Ectodermal cell (in vitro differentiated cells): ENCODE measurements at regions not wholly inside any gene's neighbourhood (a gene's known extent, or its start where the extent isn't known, plus 50 kb on each side); places are given as distances from the start of the nearest gene placed in this dataset.

ENCODE experiments used
- H3K27ac ChIP-seq: 2 replicates; pipeline ENCODE4 v1.7.0; 2013; ENCODE audit warnings: mild to moderate bottlenecking, low read depth, low read length; ENCODE audit not compliant: insufficient read depth, poor library complexity, severe bottlenecking
- H3K27me3 ChIP-seq: 2 replicates; pipeline ENCODE4 v1.7.0; 2013; ENCODE audit warnings: mild to moderate bottlenecking, low read length; ENCODE audit not compliant: insufficient read depth, control insufficient read depth, poor library complexity, severe bottlenecking
- H3K36me3 ChIP-seq: one replicate; pipeline ENCODE4 v1.7.0; 2013; ENCODE audit warnings: low read length; ENCODE audit not compliant: control insufficient read depth, insufficient read depth
- H3K4me1 ChIP-seq: one replicate; pipeline ENCODE4 v1.7.0; 2013; ENCODE audit warnings: low read length; ENCODE audit not compliant: control insufficient read depth, insufficient read depth
- H3K4me3 ChIP-seq: 2 replicates; pipeline ENCODE4 v1.7.0; 2013; ENCODE audit warnings: low read depth, low read length, control low read depth; ENCODE audit not compliant: insufficient read depth
- H3K9me3 ChIP-seq: 2 replicates; pipeline ENCODE4 v1.7.0; 2013; ENCODE audit warnings: mild to moderate bottlenecking, low read length, moderate library complexity; ENCODE audit not compliant: control insufficient read depth
- WGBS, 2 experiments: methylation state at CpG; one replicate each; pipeline ENCODE4 v1.1.7; 2013; ENCODE audit warnings: missing lambda C conversion rate in 2 of 2; 5-methylcytosine and 5-hydroxymethylcytosine counted together

DNA sequence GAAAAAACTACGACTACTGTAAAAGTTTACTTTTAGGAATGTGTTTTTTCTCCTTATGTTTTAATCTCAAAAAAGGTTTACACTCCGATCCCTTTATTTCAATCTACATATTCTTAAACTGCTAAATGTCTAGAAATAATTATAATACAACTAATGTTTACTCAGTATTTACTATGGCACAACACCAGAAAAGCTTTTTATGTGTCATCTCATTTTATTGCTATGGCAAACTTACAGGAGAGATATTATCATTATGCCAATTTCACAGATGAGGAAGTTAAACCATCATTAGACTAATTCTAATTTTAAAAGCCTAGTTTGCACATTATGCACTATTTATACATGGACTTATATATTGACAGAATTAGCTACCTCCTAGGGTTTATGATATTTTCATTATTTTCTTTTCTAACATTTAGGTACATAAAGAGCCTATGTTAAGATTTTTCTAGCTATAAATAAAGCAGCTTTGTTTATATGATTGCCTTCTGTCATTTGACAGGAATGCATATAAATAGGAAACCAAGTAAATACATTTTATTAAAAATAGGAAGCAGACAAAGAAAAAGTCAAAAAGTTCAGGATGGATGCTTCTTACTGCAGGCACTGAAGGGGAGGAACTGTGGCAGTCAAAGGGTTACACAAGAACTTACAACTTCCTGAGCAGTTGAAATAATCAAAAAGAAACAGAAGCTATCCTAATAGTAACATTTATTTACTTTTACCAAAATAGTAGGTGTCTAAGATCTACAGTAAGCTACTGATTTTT, 442.4 kb downstream of the LTN1 start:
- Histone ChIP-seq H3K4me3 (no peak overlapping the region), H3K27ac (no peak overlapping the region), H3K27me3 (no peaks in the 10 kb centered on the region), H3K4me1 (no peaks in the 10 kb centered on the region), H3K36me3 (no peaks in the 10 kb centered on the region), H3K9me3 (no peaks in the 10 kb centered on the region)
- 100% methylated on average over 1 of the region's 2 CpGs; no CpG with 5 or more reads in 1 of the 2 experiments for WGBS, 2 experiments

DNA sequence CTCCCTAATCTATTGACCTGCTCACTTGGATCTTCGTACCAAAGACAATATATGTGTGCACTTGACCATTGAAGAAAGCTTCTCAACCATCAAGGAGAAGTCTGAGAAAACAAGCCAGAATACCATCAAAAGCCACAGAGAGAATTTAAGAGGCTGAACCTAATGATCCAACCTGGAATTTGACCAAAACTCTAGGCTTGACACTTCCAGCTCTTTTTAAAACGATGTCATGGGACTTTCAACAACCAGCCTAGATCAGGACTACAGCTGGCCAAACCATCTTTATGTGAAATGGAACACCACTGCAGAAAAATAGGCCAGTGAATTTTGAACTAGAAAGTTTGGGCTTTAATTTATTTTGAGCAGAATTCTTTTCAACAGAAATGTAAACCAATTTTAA, 444.4 kb downstream of the LTN1 start:
- WGBS, 2 experiments = 85 to 93% methylated on average over 2 of the region's 2 CpGs
- Histone ChIP-seq H3K4me3 (no peak overlapping the region), H3K27ac (no peak overlapping the region), H3K9me3 (no peaks in the 10 kb centered on the region), H3K4me1 (no peaks in the 10 kb centered on the region), H3K27me3 (no peaks in the 10 kb centered on the region), H3K36me3 (no peaks in the 10 kb centered on the region)

DNA sequence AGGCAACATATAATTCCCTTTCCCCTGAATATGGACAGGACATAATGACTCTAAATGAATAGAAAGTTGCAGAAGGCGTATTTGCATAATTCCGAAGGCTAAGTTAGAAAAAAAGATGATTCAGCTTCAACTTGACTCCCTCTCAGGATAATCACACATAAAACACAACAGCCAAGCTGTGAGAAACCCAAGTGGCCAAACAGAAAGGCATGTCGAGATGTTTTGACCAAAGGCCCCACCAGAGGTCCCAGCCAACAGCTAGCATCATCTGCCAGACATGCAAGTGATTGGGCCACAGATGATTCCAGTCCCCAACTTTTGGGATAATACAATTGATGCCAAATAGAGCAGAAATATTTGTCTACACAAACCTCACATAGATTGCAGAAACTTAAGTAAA, 444.9 kb downstream of the LTN1 start:
- H3K27ac ChIP-seq = no peak overlapping the region
- no peak overlapping the region for H3K4me3 ChIP-seq
- H3K27me3 ChIP-seq = no peaks in the 10 kb centered on the region
- H3K9me3 ChIP-seq = no peaks in the 10 kb centered on the region
- no peaks in the 10 kb centered on the region for H3K4me1 ChIP-seq
- H3K36me3 ChIP-seq = no peaks in the 10 kb centered on the region
- 67 to 88% methylated on average over 2 to 3 of the region's 3 CpGs for WGBS, 2 experiments

DNA sequence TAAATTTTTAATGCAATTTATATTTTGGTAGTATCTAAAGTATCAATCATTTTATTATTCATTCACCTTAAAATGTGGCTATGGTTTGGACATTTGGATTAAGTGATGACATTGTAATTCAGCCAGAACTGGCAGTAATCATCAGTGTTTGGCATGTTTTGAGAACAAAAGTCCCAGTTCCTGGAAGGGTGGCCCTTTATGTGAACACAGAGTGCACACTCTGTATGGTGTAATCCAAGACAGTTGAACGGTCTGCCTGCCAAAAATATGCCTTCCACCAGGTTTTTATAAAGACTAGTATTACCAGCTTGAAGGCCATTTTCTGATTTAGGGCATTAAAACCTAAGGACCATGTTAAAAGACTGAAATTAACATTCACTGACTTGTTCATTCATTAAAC, 448.7 kb downstream of the LTN1 start:
- no peaks in the 10 kb centered on the region for H3K9me3 ChIP-seq
- H3K4me3 ChIP-seq = no peak overlapping the region
- WGBS, 2 experiments = 91 to 93% methylated on average over 1 of the region's 1 CpG
- no peaks in the 10 kb centered on the region for H3K4me1 ChIP-seq
- H3K27ac ChIP-seq = no peak overlapping the region
- H3K36me3 ChIP-seq = no peaks in the 10 kb centered on the region
- H3K27me3 ChIP-seq = no peaks in the 10 kb centered on the region

DNA sequence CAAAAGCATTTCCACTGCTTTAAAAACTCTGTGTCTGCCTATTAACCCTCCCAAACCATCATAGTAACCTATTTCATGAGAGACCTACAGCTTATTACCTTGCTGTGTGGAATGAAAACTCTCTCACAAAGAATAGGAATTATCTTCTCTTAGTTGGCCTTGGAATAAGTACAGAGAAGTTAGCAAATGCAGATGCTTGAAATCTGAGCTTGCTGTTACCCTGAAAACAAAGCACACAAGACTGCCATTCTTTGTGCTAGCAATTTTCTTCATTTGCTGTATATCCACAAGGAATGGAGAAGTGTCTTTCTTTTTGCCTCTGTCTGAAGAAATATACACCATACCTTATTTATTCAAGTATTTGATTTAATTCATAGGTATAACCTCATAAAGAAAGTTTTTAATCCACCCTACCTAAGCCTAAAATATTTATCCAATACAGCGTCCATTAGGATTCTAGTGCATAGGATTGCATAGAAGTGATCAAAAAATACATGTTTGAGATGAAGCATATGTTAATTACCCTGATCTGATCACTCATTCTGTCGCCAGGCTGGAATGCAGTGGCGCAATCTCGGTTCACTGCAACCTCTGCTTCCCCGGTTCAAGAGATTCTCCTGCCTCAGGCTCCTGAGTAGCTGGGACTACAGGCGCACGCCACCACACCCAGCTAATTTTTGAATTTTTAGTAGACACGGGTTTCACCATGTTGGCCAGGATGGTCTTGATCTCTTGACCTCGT, 451.1 kb downstream of the LTN1 start:
- Histone ChIP-seq H3K27ac (no peak overlapping the region), H3K27me3 (no peaks in the 10 kb centered on the region), H3K36me3 (no peaks in the 10 kb centered on the region), H3K9me3 (no peaks in the 10 kb centered on the region), H3K4me3 (no peak overlapping the region), H3K4me1 (no peaks in the 10 kb centered on the region)
- WGBS, 2 experiments = 86 to 91% methylated on average over 9 of the region's 9 CpGs

DNA sequence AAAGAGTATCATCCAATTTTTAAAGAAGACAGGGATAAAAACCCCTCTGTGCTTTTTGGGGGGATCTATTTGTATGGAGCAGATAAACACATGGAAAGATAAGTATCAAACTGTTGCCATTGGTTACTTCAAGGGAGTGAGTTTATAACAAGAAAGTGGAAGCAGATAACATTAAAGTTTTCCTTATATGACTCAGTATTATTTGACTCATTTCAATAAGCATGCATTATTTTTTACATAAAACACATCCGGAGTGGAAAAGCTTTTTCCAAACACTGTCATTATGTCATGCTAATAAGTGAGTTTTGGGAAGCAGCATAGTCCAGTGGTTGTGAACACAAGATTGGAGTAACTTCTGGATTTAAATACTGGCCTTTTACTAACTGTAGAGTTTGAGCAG, 452.2 kb downstream of the LTN1 start:
- 89 to 100% methylated on average over 1 of the region's 1 CpG for WGBS, 2 experiments
- H3K9me3 ChIP-seq = no peaks in the 10 kb centered on the region
- no peaks in the 10 kb centered on the region for H3K36me3 ChIP-seq
- H3K4me1 ChIP-seq = no peaks in the 10 kb centered on the region
- H3K4me3 ChIP-seq = no peak overlapping the region
- no peaks in the 10 kb centered on the region for H3K27me3 ChIP-seq
- H3K27ac ChIP-seq = no peak overlapping the region

DNA sequence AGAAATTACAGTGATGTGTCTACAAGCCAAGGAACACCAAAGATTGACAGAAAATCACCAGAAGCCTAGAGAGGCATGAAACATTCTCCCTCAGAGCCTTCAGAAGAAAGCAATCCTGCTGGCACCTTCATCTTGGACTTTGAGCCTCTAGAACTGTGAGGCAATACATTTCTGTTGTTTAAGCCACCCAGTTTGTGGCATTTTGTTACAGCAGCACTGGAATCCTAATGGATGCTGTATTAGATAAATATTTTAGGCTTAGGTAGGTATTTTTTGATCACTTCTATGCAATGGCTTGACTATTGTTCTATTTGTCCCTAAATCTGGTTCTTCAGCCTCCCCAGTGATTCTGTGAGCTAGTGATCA, 453.1 kb downstream of the LTN1 start:
- Histone ChIP-seq H3K9me3 (no peaks in the 10 kb centered on the region), H3K4me1 (no peaks in the 10 kb centered on the region), H3K4me3 (no peak overlapping the region), H3K36me3 (no peaks in the 10 kb centered on the region), H3K27ac (no peak overlapping the region), H3K27me3 (no peaks in the 10 kb centered on the region)

DNA sequence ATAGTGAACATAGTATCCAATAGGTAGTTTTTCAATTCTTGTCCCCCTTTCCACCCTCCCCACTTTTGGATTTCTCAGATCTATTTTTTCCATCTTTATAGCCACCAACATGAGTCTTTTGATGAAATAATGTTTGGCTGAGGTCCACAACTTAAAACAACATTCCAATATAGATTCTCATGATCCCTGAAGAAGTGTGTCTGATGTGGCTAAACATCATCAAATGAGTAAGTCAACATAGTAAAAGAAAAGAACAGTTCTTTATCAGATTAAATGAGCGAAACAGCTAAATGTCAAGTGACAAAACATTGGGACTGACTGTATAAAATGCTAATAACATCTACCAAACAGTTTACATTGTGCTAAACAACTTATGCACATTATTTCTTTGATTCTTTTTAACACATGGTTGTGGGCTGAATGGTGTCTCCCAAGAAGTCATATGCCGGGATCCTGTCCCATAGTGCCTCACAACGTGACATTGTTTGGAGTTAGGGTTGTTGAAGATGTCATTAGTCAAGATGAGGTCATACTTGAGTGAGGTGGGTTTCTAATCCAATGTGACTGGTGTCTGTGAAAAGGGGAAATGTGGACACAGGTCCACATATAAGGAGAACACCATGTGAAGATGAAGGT, 453.6 kb downstream of the LTN1 start:
- H3K4me1 ChIP-seq = no peaks in the 10 kb centered on the region
- H3K36me3 ChIP-seq = no peaks in the 10 kb centered on the region
- no peaks in the 10 kb centered on the region for H3K27me3 ChIP-seq
- H3K9me3 ChIP-seq = no peaks in the 10 kb centered on the region
- no peak overlapping the region for H3K27ac ChIP-seq
- WGBS, 2 experiments = 92 to 98% methylated on average over 3 of the region's 3 CpGs
- no peak overlapping the region for H3K4me3 ChIP-seq

DNA sequence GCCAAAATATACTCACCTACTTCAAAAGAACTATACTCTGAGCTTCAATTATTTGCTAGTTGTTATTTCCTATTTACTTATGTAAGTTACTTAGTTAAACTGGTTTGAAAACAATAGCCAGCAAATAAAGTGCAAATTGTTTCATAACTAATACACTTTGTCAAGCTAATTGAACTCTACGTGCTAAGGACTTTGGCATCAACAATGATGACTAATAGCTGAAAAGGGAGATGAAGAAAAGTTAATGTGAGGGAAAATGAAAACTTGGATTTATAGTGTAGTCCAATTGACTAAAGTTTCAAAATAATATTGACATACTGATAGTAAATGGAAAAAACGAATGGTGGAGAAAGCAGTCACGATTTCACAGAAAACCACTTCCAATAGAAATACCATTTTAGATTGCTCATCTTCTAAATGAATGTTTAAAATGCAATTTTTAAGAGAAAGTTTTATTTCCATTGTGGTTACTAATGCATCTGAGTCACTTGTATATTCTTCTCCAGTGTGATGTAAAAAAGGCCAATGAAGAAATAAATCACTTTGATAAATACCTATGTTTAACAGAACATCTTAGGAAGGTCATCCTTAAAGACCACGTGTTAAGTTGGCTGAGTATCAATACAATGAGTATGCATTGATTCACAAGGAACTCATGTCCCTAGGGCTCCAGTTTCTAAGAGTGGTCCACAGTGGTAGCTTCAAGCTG, 455.2 kb downstream of the LTN1 start:
- no peaks in the 10 kb centered on the region for H3K36me3 ChIP-seq
- H3K27ac ChIP-seq = no peak overlapping the region
- no peak overlapping the region for H3K4me3 ChIP-seq
- WGBS, 2 experiments = 96 to 99% methylated on average over 2 of the region's 4 CpGs
- H3K4me1 ChIP-seq = no peaks in the 10 kb centered on the region
- no peaks in the 10 kb centered on the region for H3K27me3 ChIP-seq
- H3K9me3 ChIP-seq = no peaks in the 10 kb centered on the region

DNA sequence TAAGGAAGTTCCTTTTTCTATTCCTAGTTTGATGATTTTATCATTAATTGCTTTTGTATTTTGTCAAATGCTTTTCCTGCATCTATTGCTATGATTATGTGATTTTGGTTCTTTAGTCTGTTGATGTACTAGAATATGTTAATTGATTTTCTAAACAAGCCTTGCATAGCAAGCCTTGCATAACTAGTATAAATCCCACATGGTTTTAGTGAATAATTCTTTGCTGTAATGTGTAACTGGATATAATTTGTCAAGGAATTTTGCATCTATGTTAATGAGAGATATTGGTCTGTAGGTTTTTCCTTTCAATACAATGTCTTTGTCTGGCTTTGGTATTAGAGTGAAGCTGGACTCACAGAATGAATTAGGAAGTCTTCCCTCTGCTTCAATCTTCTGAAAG, 460.2 kb downstream of the LTN1 start:
- Histone ChIP-seq H3K27me3 (no peaks in the 10 kb centered on the region), H3K36me3 (no peaks in the 10 kb centered on the region), H3K27ac (no peak overlapping the region), H3K4me1 (no peaks in the 10 kb centered on the region), H3K4me3 (no peak overlapping the region), H3K9me3 (no peaks in the 10 kb centered on the region)
